ENCODE measurements at regions not wholly inside any gene's neighbourhood (a gene's known extent, or its start where the extent isn't known, plus 50 kb on each side); places are given as distances from the start of the nearest gene placed in this dataset.

GRCh38 chr10:57430376-57430775 is 837.3 kb downstream of the IPMK start:
- Histone ChIP-seq H3K27ac (ENCODE audit: low read depth) (no peak overlapping the region), H3K4me1 (ENCODE audit: insufficient read depth) (no peaks in the 10 kb centered on the region), H3K4me3 (ENCODE audit: low read depth, low read length) (no peak overlapping the region), H3K36me3 (ENCODE audit: insufficient read depth) (no peaks in the 10 kb centered on the region)
- DNase-seq (ENCODE audit: extremely low spot score): no peak
- 70% methylated on average over 2 of the region's 2 CpGs for WGBS

- WGBS: 81% methylated on average over 2 of the region's 2 CpGs
- Histone ChIP-seq H3K4me3 (ENCODE audit: low read depth, low read length) (no peak overlapping the region), H3K36me3 (ENCODE audit: insufficient read depth) (no peaks in the 10 kb centered on the region), H3K27ac (ENCODE audit: low read depth) (no peak overlapping the region), H3K4me1 (ENCODE audit: insufficient read depth) (no peaks in the 10 kb centered on the region)
- no peak for DNase-seq (ENCODE audit: extremely low spot score)
Measured at GRCh38 chr10:57420881-57421280, 846.8 kb downstream of the IPMK start.

- no peak for DNase-seq (ENCODE audit: extremely low spot score)
- no peak overlapping the region for H3K27ac ChIP-seq (ENCODE audit: low read depth)
- no peak overlapping the region for H3K4me3 ChIP-seq (ENCODE audit: low read depth, low read length)
- no peaks in the 10 kb centered on the region for H3K4me1 ChIP-seq (ENCODE audit: insufficient read depth)
- no peaks in the 10 kb centered on the region for H3K36me3 ChIP-seq (ENCODE audit: insufficient read depth)
- WGBS: 94% methylated on average over 6 of the region's 6 CpGs
Measured at GRCh38 chr10:57418476-57418875, 849.2 kb downstream of the IPMK start.

- DNase-seq (ENCODE audit: extremely low spot score): no peak
- no peak overlapping the region for H3K4me3 ChIP-seq (ENCODE audit: low read depth, low read length)
- no peak overlapping the region for H3K27ac ChIP-seq (ENCODE audit: low read depth)
- 86% methylated on average over 5 of the region's 5 CpGs for WGBS
- no peaks in the 10 kb centered on the region for H3K36me3 ChIP-seq (ENCODE audit: insufficient read depth)
- no peaks in the 10 kb centered on the region for H3K4me1 ChIP-seq (ENCODE audit: insufficient read depth)
Measured at GRCh38 chr10:57395923-57396322, 871.8 kb downstream of the IPMK start.

GRCh38 chr10:57367412-57367811 is 900.3 kb downstream of the IPMK start:
- no peaks in the 10 kb centered on the region for H3K36me3 ChIP-seq (ENCODE audit: insufficient read depth)

GRCh38 chr10:57362811-57363210 is 904.9 kb downstream of the IPMK start:
- H3K27ac ChIP-seq (ENCODE audit: low read depth): no peak overlapping the region
- no peaks in the 10 kb centered on the region for H3K36me3 ChIP-seq (ENCODE audit: insufficient read depth)
- no peak overlapping the region for H3K4me3 ChIP-seq (ENCODE audit: low read depth, low read length)
- DNase-seq (ENCODE audit: extremely low spot score): no peak
- WGBS: 86% methylated on average over 2 of the region's 2 CpGs
- H3K4me1 ChIP-seq (ENCODE audit: insufficient read depth): no peaks in the 10 kb centered on the region

More at GRCh38 chr10:57367412-57367811, 900.3 kb downstream of the IPMK start:
- Histone ChIP-seq H3K4me3 (ENCODE audit: low read depth, low read length) (no peak overlapping the region), H3K4me1 (ENCODE audit: insufficient read depth) (no peaks in the 10 kb centered on the region), H3K27ac (ENCODE audit: low read depth) (no peak overlapping the region)
- no peak for DNase-seq (ENCODE audit: extremely low spot score)
- 84% methylated on average over 5 of the region's 5 CpGs for WGBS

GRCh38 chr10:57353403-57354003 is 914.2 kb downstream of the IPMK start:
- Histone ChIP-seq H3K4me3 (ENCODE audit: low read depth, low read length) (no peak overlapping the region), H3K27ac (ENCODE audit: low read depth) (no peak overlapping the region), H3K36me3 (ENCODE audit: insufficient read depth) (no peaks in the 10 kb centered on the region), H3K4me1 (ENCODE audit: insufficient read depth) (no peaks in the 10 kb centered on the region)
- no peak for DNase-seq (ENCODE audit: extremely low spot score)
- 82% methylated on average over 4 of the region's 4 CpGs for WGBS

GRCh38 chr10:57351076-57351475 is 916.6 kb downstream of the IPMK start:
- no peak overlapping the region for H3K4me3 ChIP-seq (ENCODE audit: low read depth, low read length)
- H3K36me3 ChIP-seq (ENCODE audit: insufficient read depth): no peaks in the 10 kb centered on the region
- no peak for DNase-seq (ENCODE audit: extremely low spot score)
- no peaks in the 10 kb centered on the region for H3K4me1 ChIP-seq (ENCODE audit: insufficient read depth)
- WGBS: 94% methylated on average over 2 of the region's 2 CpGs
- H3K27ac ChIP-seq (ENCODE audit: low read depth): no peak overlapping the region

- Histone ChIP-seq H3K4me1 (ENCODE audit: insufficient read depth) (no peaks in the 10 kb centered on the region), H3K27ac (ENCODE audit: low read depth) (no peak overlapping the region), H3K4me3 (ENCODE audit: low read depth, low read length) (no peak overlapping the region), H3K36me3 (ENCODE audit: insufficient read depth) (no peaks in the 10 kb centered on the region)
- no peak for DNase-seq (ENCODE audit: extremely low spot score)
- 90% methylated on average over 7 of the region's 7 CpGs for WGBS
Measured at GRCh38 chr10:57341294-57341693, 926.4 kb downstream of the IPMK start.

- H3K27ac ChIP-seq (ENCODE audit: low read depth): no peak overlapping the region
- H3K4me1 ChIP-seq (ENCODE audit: insufficient read depth): no peaks in the 10 kb centered on the region
- 34% methylated on average over 4 of the region's 4 CpGs for WGBS
Measured at GRCh38 chr10:57338823-57339558, 928.7 kb downstream of the IPMK start.

GRCh38 chr10:57336865-57337264 is 930.8 kb downstream of the IPMK start:
- no peak overlapping the region for H3K27ac ChIP-seq (ENCODE audit: low read depth)
- 94% methylated on average over 14 of the region's 14 CpGs for WGBS
- no peaks in the 10 kb centered on the region for H3K36me3 ChIP-seq (ENCODE audit: insufficient read depth)
- no peak for DNase-seq (ENCODE audit: extremely low spot score)
- H3K4me3 ChIP-seq (ENCODE audit: low read depth, low read length): no peak overlapping the region
- no peaks in the 10 kb centered on the region for H3K4me1 ChIP-seq (ENCODE audit: insufficient read depth)

More at GRCh38 chr10:57338823-57339558, 928.7 kb downstream of the IPMK start:
- no peak for DNase-seq (ENCODE audit: extremely low spot score)
- no peaks in the 10 kb centered on the region for H3K36me3 ChIP-seq (ENCODE audit: insufficient read depth)
- H3K4me3 ChIP-seq (ENCODE audit: low read depth, low read length): no peak overlapping the region

- DNase-seq (ENCODE audit: extremely low spot score): no peak
- Histone ChIP-seq H3K27ac (ENCODE audit: low read depth) (no peak overlapping the region), H3K4me3 (ENCODE audit: low read depth, low read length) (no peak overlapping the region), H3K36me3 (ENCODE audit: insufficient read depth) (no peaks in the 10 kb centered on the region), H3K4me1 (ENCODE audit: insufficient read depth) (no peaks in the 10 kb centered on the region)
- 91% methylated on average over 12 of the region's 12 CpGs for WGBS
Measured at GRCh38 chr10:57336341-57336740, 931.4 kb downstream of the IPMK start.

- Histone ChIP-seq H3K36me3 (ENCODE audit: insufficient read depth) (no peaks in the 10 kb centered on the region), H3K27ac (ENCODE audit: low read depth) (no peak overlapping the region), H3K4me3 (ENCODE audit: low read depth, low read length) (no peak overlapping the region), H3K4me1 (ENCODE audit: insufficient read depth) (no peaks in the 10 kb centered on the region)
- DNase-seq (ENCODE audit: extremely low spot score): no peak
- 76% methylated on average over 4 of the region's 4 CpGs for WGBS
Measured at GRCh38 chr10:57334523-57334922, 933.2 kb downstream of the IPMK start.

GRCh38 chr10:57333880-57334279 is 933.8 kb downstream of the IPMK start:
- no peak overlapping the region for H3K4me3 ChIP-seq (ENCODE audit: low read depth, low read length)
- WGBS: 79% methylated on average over 2 of the region's 2 CpGs

More at GRCh38 chr10:57333880-57334279, 933.8 kb downstream of the IPMK start:
- no peak for DNase-seq (ENCODE audit: extremely low spot score)
- H3K27ac ChIP-seq (ENCODE audit: low read depth): no peak overlapping the region
- H3K36me3 ChIP-seq (ENCODE audit: insufficient read depth): no peaks in the 10 kb centered on the region
- no peaks in the 10 kb centered on the region for H3K4me1 ChIP-seq (ENCODE audit: insufficient read depth)
